ENCODE measurements at regions not wholly inside any gene's neighbourhood (a gene's known extent, or its start where the extent isn't known, plus 50 kb on each side); places are given as distances from the start of the nearest gene placed in this dataset.

GRCh38 chrX:22538580-22538979, 265.9 kb downstream of the CBLL2 start:
- no peak for DNase-seq
- no peak overlapping the region for H3K4me3 Mint-ChIP-seq
- peaks cover 0 to 6% of the 10 kb centered on the region in 2 donors for H3K27me3 Mint-ChIP-seq
- H3K27ac ChIP-seq (ENCODE audit: low read length), result no peak overlapping the region
- ChIA-PET POLR2A (no interaction called here), CTCF (no interaction called here)
- no peaks in the 10 kb centered on the region for H3K36me3 Mint-ChIP-seq
- H3K4me1 ChIP-seq (ENCODE audit: control insufficient read depth in 1 of 2, extremely low read depth in 1 of 2, insufficient read depth in 2 of 2, low read length in 2 of 2), result no peaks in the 10 kb centered on the region
- no peak overlapping the region for H3K27ac Mint-ChIP-seq
- no peak for ATAC-seq (replicated peaks in 1 of 4)
- no peaks in the 10 kb centered on the region for H3K36me3 ChIP-seq (ENCODE audit: control insufficient read depth in 2 of 2, extremely low read depth in 1 of 2, insufficient read depth in 1 of 2, low read length in 1 of 2)
- no peaks in the 10 kb centered on the region for H3K9me3 ChIP-seq
- WGBS (ENCODE audit: insufficient coverage), result 100% methylated on average over 2 of the region's 4 CpGs
- H3K9me3 Mint-ChIP-seq, result peaks cover 0 to 19% (median 6%) of the 10 kb centered on the region in 3 donors
- H3K27me3 ChIP-seq (replicated peaks in 1 of 2; ENCODE audit: control insufficient read depth in 2 of 2, extremely low read depth in 1 of 2, insufficient read depth in 2 of 2, low read length in 1 of 2), result no peaks in the 10 kb centered on the region
- H3K4me1 Mint-ChIP-seq, result no peaks in the 10 kb centered on the region
- no peak overlapping the region for H3K4me3 ChIP-seq (ENCODE audit: control insufficient read depth in 1 of 2, extremely low read depth in 1 of 2, low read length in 1 of 2)

- CTCF ChIA-PET, result no interaction called here
- H3K36me3 Mint-ChIP-seq, result no peaks in the 10 kb centered on the region
- H3K4me1 Mint-ChIP-seq, result no peaks in the 10 kb centered on the region
- POLR2A ChIA-PET, result no interaction called here
- H3K9me3 Mint-ChIP-seq, result peaks cover 0 to 19% (median 6%) of the 10 kb centered on the region in 3 donors
- WGBS (ENCODE audit: insufficient coverage), result 61% methylated on average over 5 of the region's 5 CpGs
- H3K4me3 Mint-ChIP-seq, result no peak overlapping the region
- Histone ChIP-seq H3K4me1 (ENCODE audit: control insufficient read depth in 1 of 2, extremely low read depth in 1 of 2, insufficient read depth in 2 of 2, low read length in 2 of 2) (no peaks in the 10 kb centered on the region), H3K9me3 (no peaks in the 10 kb centered on the region), H3K27ac (ENCODE audit: low read length) (no peak overlapping the region), H3K27me3 (replicated peaks in 1 of 2; ENCODE audit: control insufficient read depth in 2 of 2, extremely low read depth in 1 of 2, insufficient read depth in 2 of 2, low read length in 1 of 2) (no peaks in the 10 kb centered on the region), H3K36me3 (ENCODE audit: control insufficient read depth in 2 of 2, extremely low read depth in 1 of 2, insufficient read depth in 1 of 2, low read length in 1 of 2) (no peaks in the 10 kb centered on the region), H3K4me3 (ENCODE audit: control insufficient read depth in 1 of 2, extremely low read depth in 1 of 2, low read length in 1 of 2) (no peak overlapping the region)
- DNase-seq (no peak), ATAC-seq (replicated peaks in 1 of 4) (no peak)
- H3K27me3 Mint-ChIP-seq, result peaks cover 0 to 6% of the 10 kb centered on the region in 2 donors
- H3K27ac Mint-ChIP-seq, result no peak overlapping the region
Observed at GRCh38 chrX:22541926-22542325, 269.2 kb downstream of the CBLL2 start.

- peaks cover 0 to 19% (median 6%) of the 10 kb centered on the region in 3 donors for H3K9me3 Mint-ChIP-seq
- H3K36me3 Mint-ChIP-seq, result no peaks in the 10 kb centered on the region
- H3K27ac Mint-ChIP-seq, result no peak overlapping the region
- ChIA-PET POLR2A (no interaction called here), CTCF (no interaction called here)
- no peak overlapping the region for H3K27ac ChIP-seq (ENCODE audit: low read length)
- H3K9me3 ChIP-seq, result no peaks in the 10 kb centered on the region
- H3K27me3 Mint-ChIP-seq, result peaks cover 0 to 6% of the 10 kb centered on the region in 2 donors
- no peaks in the 10 kb centered on the region for H3K36me3 ChIP-seq (ENCODE audit: control insufficient read depth in 2 of 2, extremely low read depth in 1 of 2, insufficient read depth in 1 of 2, low read length in 1 of 2)
- no peak overlapping the region for H3K4me3 Mint-ChIP-seq
- 100% methylated on average over 2 of the region's 3 CpGs for WGBS (ENCODE audit: insufficient coverage)
- H3K4me1 ChIP-seq (ENCODE audit: control insufficient read depth in 1 of 2, extremely low read depth in 1 of 2, insufficient read depth in 2 of 2, low read length in 2 of 2), result no peaks in the 10 kb centered on the region
- no peaks in the 10 kb centered on the region for H3K4me1 Mint-ChIP-seq
- DNase-seq (no peak), ATAC-seq (replicated peaks in 1 of 4) (no peak)
- H3K27me3 ChIP-seq (replicated peaks in 1 of 2; ENCODE audit: control insufficient read depth in 2 of 2, extremely low read depth in 1 of 2, insufficient read depth in 2 of 2, low read length in 1 of 2), result no peaks in the 10 kb centered on the region
- no peak overlapping the region for H3K4me3 ChIP-seq (ENCODE audit: control insufficient read depth in 1 of 2, extremely low read depth in 1 of 2, low read length in 1 of 2)
Observed at GRCh38 chrX:22542641-22543040, 269.9 kb downstream of the CBLL2 start.

GRCh38 chrX:22559506-22559905, 286.8 kb downstream of the CBLL2 start:
- Mint-ChIP-seq H3K27ac (no peak overlapping the region), H3K27me3 (peaks cover 0 to 9% of the 10 kb centered on the region in 2 donors), H3K4me1 (no peaks in the 10 kb centered on the region), H3K4me3 (no peak overlapping the region), H3K9me3 (peaks cover 0 to 3% (median 0%) of the 10 kb centered on the region in 3 donors), H3K36me3 (no peaks in the 10 kb centered on the region)
- Histone ChIP-seq H3K36me3 (ENCODE audit: control insufficient read depth in 2 of 2, extremely low read depth in 1 of 2, insufficient read depth in 1 of 2, low read length in 1 of 2) (no peaks in the 10 kb centered on the region), H3K27me3 (replicated peaks in 1 of 2; ENCODE audit: control insufficient read depth in 2 of 2, extremely low read depth in 1 of 2, insufficient read depth in 2 of 2, low read length in 1 of 2) (no peaks in the 10 kb centered on the region), H3K4me1 (ENCODE audit: control insufficient read depth in 1 of 2, extremely low read depth in 1 of 2, insufficient read depth in 2 of 2, low read length in 2 of 2) (no peaks in the 10 kb centered on the region), H3K4me3 (ENCODE audit: control insufficient read depth in 1 of 2, extremely low read depth in 1 of 2, low read length in 1 of 2) (no peak overlapping the region), H3K9me3 (no peaks in the 10 kb centered on the region), H3K27ac (ENCODE audit: low read length) (no peak overlapping the region)
- ChIA-PET POLR2A (no interaction called here), CTCF (no interaction called here)
- DNase-seq (no peak), ATAC-seq (replicated peaks in 1 of 4) (no peak)
- no CpG with 5 or more reads among the region's 4 CpGs for WGBS (ENCODE audit: insufficient coverage)

GRCh38 chrX:22575161-22575845, 302.6 kb downstream of the CBLL2 start:
- ATAC-seq (replicated peaks in 1 of 4) (no peak), DNase-seq (no peak)
- H3K27ac ChIP-seq (ENCODE audit: low read length), result no peak overlapping the region
- H3K27me3 ChIP-seq (replicated peaks in 1 of 2; ENCODE audit: control insufficient read depth in 2 of 2, extremely low read depth in 1 of 2, insufficient read depth in 2 of 2, low read length in 1 of 2), result no peaks in the 10 kb centered on the region
- H3K4me1 ChIP-seq (ENCODE audit: control insufficient read depth in 1 of 2, extremely low read depth in 1 of 2, insufficient read depth in 2 of 2, low read length in 2 of 2), result no peaks in the 10 kb centered on the region
- H3K9me3 ChIP-seq, result no peaks in the 10 kb centered on the region
- no peak overlapping the region for H3K4me3 ChIP-seq (ENCODE audit: control insufficient read depth in 1 of 2, extremely low read depth in 1 of 2, low read length in 1 of 2)
- no peak overlapping the region for H3K27ac Mint-ChIP-seq
- no peaks in the 10 kb centered on the region for H3K36me3 ChIP-seq (ENCODE audit: control insufficient read depth in 2 of 2, extremely low read depth in 1 of 2, insufficient read depth in 1 of 2, low read length in 1 of 2)
- WGBS (ENCODE audit: insufficient coverage), result no CpG with 5 or more reads among the region's 1 CpG
- H3K36me3 Mint-ChIP-seq, result no peaks in the 10 kb centered on the region
- no peaks in the 10 kb centered on the region for H3K9me3 Mint-ChIP-seq
- no peaks in the 10 kb centered on the region for H3K27me3 Mint-ChIP-seq
- ChIA-PET CTCF (no interaction called here), POLR2A (no interaction called here)
- H3K4me1 Mint-ChIP-seq, result no peaks in the 10 kb centered on the region
- H3K4me3 Mint-ChIP-seq, result no peak overlapping the region

- Histone ChIP-seq H3K4me1 (ENCODE audit: control insufficient read depth in 1 of 2, extremely low read depth in 1 of 2, insufficient read depth in 2 of 2, low read length in 2 of 2) (no peaks in the 10 kb centered on the region), H3K27ac (ENCODE audit: low read length) (no peak overlapping the region), H3K27me3 (replicated peaks in 1 of 2; ENCODE audit: control insufficient read depth in 2 of 2, extremely low read depth in 1 of 2, insufficient read depth in 2 of 2, low read length in 1 of 2) (no peaks in the 10 kb centered on the region), H3K9me3 (no peaks in the 10 kb centered on the region), H3K36me3 (ENCODE audit: control insufficient read depth in 2 of 2, extremely low read depth in 1 of 2, insufficient read depth in 1 of 2, low read length in 1 of 2) (no peaks in the 10 kb centered on the region), H3K4me3 (ENCODE audit: control insufficient read depth in 1 of 2, extremely low read depth in 1 of 2, low read length in 1 of 2) (no peak overlapping the region)
- 40% methylated on average over 1 of the region's 3 CpGs for WGBS (ENCODE audit: insufficient coverage)
- no peak for DNase-seq
- Mint-ChIP-seq H3K9me3 (peaks cover 0 to 3% (median 0%) of the 10 kb centered on the region in 3 donors), H3K36me3 (no peaks in the 10 kb centered on the region), H3K4me1 (no peaks in the 10 kb centered on the region), H3K27ac (no peak overlapping the region), H3K4me3 (no peak overlapping the region), H3K27me3 (no peaks in the 10 kb centered on the region)
- ATAC-seq (replicated peaks in 1 of 4), result no peak
- CTCF ChIA-PET, result no interaction called here
- POLR2A ChIA-PET, result no interaction called here
Observed at GRCh38 chrX:22577181-22577580, 304.5 kb downstream of the CBLL2 start.

GRCh38 chrX:22585831-22586230, 313.1 kb downstream of the CBLL2 start:
- ChIA-PET POLR2A (no interaction called here), CTCF (no interaction called here)
- ATAC-seq (replicated peaks in 1 of 4), result no peak

More at GRCh38 chrX:22585831-22586230, 313.1 kb downstream of the CBLL2 start:
- DNase-seq, result no peak
- no CpG with 5 or more reads among the region's 1 CpG for WGBS (ENCODE audit: insufficient coverage)
- H3K27me3 Mint-ChIP-seq, result no peaks in the 10 kb centered on the region
- no peaks in the 10 kb centered on the region for H3K36me3 Mint-ChIP-seq
- Histone ChIP-seq H3K4me1 (ENCODE audit: control insufficient read depth in 1 of 2, extremely low read depth in 1 of 2, insufficient read depth in 2 of 2, low read length in 2 of 2) (no peaks in the 10 kb centered on the region), H3K27ac (ENCODE audit: low read length) (no peak overlapping the region), H3K27me3 (replicated peaks in 1 of 2; ENCODE audit: control insufficient read depth in 2 of 2, extremely low read depth in 1 of 2, insufficient read depth in 2 of 2, low read length in 1 of 2) (no peaks in the 10 kb centered on the region), H3K4me3 (ENCODE audit: control insufficient read depth in 1 of 2, extremely low read depth in 1 of 2, low read length in 1 of 2) (no peak overlapping the region), H3K36me3 (ENCODE audit: control insufficient read depth in 2 of 2, extremely low read depth in 1 of 2, insufficient read depth in 1 of 2, low read length in 1 of 2) (no peaks in the 10 kb centered on the region), H3K9me3 (no peaks in the 10 kb centered on the region)
- no peak overlapping the region for H3K4me3 Mint-ChIP-seq
- no peak overlapping the region for H3K27ac Mint-ChIP-seq
- peaks cover 0 to 3% (median 0%) of the 10 kb centered on the region in 3 donors for H3K9me3 Mint-ChIP-seq
- no peaks in the 10 kb centered on the region for H3K4me1 Mint-ChIP-seq
